AG10803 (cell line): ENCODE measurements at regions not wholly inside any gene's neighbourhood (a gene's known extent, or its start where the extent isn't known, plus 50 kb on each side); places are given as distances from the start of the nearest gene placed in this dataset.
"Not testable (repeated sequence)": the region's sequence is repeated elsewhere in the genome, so short reads cannot be mapped to it uniquely, and the experiment has no call there.

Experiments
- DNase-seq: peaks from one replicate; pipeline ENCODE4 v3.0.0; 2010; ENCODE audit warnings: low read depth
- H3K4me3 ChIP-seq: 2 replicates; pipeline ENCODE4 v1.5.1; 2011; ENCODE audit warnings: mild to moderate bottlenecking, low read length, control low read depth
- TF ChIP-seq, protein P1 (sequence below): conservative IDR thresholded peaks from 2 replicates; pipeline ENCODE4 v1.5.1; 2011; ENCODE audit warnings: mild to moderate bottlenecking, low read length, control low read depth, inconsistent platforms

- no peak for DNase-seq
- TF ChIP-seq, protein P1, sequence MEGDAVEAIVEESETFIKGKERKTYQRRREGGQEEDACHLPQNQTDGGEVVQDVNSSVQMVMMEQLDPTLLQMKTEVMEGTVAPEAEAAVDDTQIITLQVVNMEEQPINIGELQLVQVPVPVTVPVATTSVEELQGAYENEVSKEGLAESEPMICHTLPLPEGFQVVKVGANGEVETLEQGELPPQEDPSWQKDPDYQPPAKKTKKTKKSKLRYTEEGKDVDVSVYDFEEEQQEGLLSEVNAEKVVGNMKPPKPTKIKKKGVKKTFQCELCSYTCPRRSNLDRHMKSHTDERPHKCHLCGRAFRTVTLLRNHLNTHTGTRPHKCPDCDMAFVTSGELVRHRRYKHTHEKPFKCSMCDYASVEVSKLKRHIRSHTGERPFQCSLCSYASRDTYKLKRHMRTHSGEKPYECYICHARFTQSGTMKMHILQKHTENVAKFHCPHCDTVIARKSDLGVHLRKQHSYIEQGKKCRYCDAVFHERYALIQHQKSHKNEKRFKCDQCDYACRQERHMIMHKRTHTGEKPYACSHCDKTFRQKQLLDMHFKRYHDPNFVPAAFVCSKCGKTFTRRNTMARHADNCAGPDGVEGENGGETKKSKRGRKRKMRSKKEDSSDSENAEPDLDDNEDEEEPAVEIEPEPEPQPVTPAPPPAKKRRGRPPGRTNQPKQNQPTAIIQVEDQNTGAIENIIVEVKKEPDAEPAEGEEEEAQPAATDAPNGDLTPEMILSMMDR, result no peak
- no peak overlapping the region for H3K4me3 ChIP-seq
Observed at GRCh38 chr1:238396140-238396539, 505.4 kb upstream of the ZP4 start.

GRCh38 chr1:238384381-238384780, 493.7 kb upstream of the ZP4 start:
- no peak for DNase-seq
- no peak overlapping the region for H3K4me3 ChIP-seq
- TF ChIP-seq, protein P1, result no peak

DNA sequence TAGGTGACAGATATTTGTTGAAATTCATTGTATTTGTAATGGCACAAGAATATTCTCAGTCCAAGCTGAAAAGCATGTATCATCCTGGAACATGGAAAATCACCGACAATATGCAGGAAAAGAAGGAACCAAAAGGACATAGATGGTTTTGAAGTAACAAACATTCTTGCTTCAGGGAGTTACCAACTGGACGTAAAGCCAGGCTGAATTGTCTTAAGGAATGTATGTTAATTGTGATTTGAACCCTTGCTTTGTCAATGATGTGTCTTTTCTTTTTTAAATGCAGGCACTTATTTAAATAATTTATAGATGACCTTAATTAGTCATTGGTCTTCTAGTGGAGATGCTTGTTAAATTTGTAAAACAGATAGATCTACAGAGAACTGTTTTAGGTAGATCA, 489.4 kb upstream of the ZP4 start:
- no peak overlapping the region for H3K4me3 ChIP-seq
- no peak for DNase-seq
- TF ChIP-seq, protein P1, result no peak

DNA sequence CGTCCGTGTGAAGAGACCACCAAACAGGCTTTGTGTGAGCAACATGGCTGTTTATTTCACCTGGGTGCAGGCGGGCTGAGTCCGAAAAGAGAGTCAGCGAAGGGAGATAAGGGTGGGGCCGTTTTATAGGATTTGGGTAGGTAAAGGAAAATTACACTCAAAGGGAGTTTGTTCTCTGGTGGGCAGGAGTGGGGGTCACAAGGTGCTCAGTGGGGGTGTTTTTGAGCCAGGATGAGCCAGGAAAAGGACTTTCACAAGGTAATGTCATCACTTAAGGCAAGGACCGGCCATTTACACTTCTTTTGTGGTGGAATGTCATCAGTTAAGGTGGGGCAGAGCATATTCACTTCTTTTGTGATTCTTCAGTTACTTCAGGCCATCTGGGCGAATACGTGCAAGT, 488.7 kb upstream of the ZP4 start:
- DNase-seq, H3K4me3 ChIP-seq: not testable (repeated sequence)

- no peak for DNase-seq
- TF ChIP-seq, protein P1, result no peak
- H3K4me3 ChIP-seq, result no peak overlapping the region
Observed at GRCh38 chr1:238377280-238377919, 486.7 kb upstream of the ZP4 start.

DNA sequence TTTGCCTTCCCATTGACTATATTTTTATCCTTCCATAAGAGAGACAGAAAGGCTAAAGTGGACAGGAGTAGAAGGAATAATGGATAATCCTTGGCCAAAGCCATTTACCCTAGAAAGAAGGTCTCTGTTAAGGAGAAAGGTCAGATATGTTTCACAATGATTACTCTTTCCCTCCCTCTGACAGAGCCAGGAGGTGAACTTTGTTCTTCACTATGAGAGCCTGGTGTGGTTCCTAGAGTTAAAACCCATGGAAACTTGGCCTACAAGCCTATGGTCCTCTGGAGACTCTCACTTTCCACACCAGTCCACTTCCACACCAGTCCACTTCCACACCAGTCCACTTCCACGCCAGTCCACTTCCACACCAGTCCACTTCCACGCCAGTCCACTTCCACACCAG, 479.9 kb upstream of the ZP4 start:
- H3K4me3 ChIP-seq, result no peak overlapping the region
- DNase-seq, result no peak
- TF ChIP-seq, protein P1, result no peak

GRCh38 chr1:238364214-238364892, 473.6 kb upstream of the ZP4 start:
- TF ChIP-seq, protein P1, result no peak
- no peak for DNase-seq
- H3K4me3 ChIP-seq, result no peak overlapping the region

- no peak for DNase-seq
- no peak overlapping the region for H3K4me3 ChIP-seq
- TF ChIP-seq, protein P1, result no peak
Observed at GRCh38 chr1:238360474-238360873, 469.8 kb upstream of the ZP4 start.
